MM.1S (cell line): ENCODE measurements at regions not wholly inside any gene's neighbourhood (a gene's known extent, or its start where the extent isn't known, plus 50 kb on each side); places are given as distances from the start of the nearest gene placed in this dataset.

Experiments
- EZH2 ChIP-seq: fragments of 300-600 bp; sonication (generic); optimal IDR thresholded peaks from 2 replicates; pipeline ENCODE3; 2017; ENCODE audit warnings: low read depth, mild to moderate bottlenecking, antibody characterized with exemption, low read length, mixed read lengths
- TF ChIP-seq, protein P1 (sequence below): fragments of 300-600 bp; sonication (generic); IDR thresholded peaks from 2 replicates; pipeline ENCODE4 v1.5.1; 2016; ENCODE audit warnings: antibody characterized with exemption, low read length, mixed read lengths

DNA sequence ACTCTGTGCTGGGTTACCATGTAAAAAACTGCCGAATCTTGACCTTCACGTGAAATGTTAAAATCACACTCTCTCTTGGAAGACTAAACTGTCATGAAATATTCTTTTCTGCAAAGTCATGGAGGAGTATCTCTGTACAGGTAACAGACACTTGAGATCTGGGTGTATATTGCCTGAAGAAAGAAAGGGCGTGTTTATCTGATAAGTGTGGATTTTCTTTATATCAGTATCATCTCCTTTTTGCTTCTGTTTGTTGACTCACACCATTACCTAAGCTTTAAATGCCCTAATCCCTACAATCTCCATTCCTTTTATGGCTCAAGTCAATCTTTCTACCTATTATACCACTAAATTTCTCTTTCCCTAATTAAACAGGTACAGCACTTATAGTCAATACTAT lies 673.2 kb upstream of the SOX9 start:
- TF ChIP-seq, protein P1, sequence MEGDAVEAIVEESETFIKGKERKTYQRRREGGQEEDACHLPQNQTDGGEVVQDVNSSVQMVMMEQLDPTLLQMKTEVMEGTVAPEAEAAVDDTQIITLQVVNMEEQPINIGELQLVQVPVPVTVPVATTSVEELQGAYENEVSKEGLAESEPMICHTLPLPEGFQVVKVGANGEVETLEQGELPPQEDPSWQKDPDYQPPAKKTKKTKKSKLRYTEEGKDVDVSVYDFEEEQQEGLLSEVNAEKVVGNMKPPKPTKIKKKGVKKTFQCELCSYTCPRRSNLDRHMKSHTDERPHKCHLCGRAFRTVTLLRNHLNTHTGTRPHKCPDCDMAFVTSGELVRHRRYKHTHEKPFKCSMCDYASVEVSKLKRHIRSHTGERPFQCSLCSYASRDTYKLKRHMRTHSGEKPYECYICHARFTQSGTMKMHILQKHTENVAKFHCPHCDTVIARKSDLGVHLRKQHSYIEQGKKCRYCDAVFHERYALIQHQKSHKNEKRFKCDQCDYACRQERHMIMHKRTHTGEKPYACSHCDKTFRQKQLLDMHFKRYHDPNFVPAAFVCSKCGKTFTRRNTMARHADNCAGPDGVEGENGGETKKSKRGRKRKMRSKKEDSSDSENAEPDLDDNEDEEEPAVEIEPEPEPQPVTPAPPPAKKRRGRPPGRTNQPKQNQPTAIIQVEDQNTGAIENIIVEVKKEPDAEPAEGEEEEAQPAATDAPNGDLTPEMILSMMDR: no peak
- TF ChIP-seq EZH2: no peak
